Gastroesophageal sphincter (tissue), 4 donors: ENCODE measurements at regions not wholly inside any gene's neighbourhood (a gene's known extent, or its start where the extent isn't known, plus 50 kb on each side); places are given as distances from the start of the nearest gene placed in this dataset.

Experiments
- ATAC-seq: fragments of 150-250 bp; one replicate; pipeline ENCODE4 v1.9.1; 2016; ENCODE audit warnings: mild to moderate bottlenecking, moderate library complexity
- H3K27ac ChIP-seq, 4 donors: fragments of 200-600 bp; sonication (generic) in 3 of 4; 1 replicate in 3 of 4; 2 replicates in 1 of 4; pipeline ENCODE4 v1.5.1; 2016 to 2019
- H3K27me3 ChIP-seq: fragments of 200-600 bp; sonication (generic); one replicate; pipeline ENCODE4 v1.5.1; 2019
- H3K36me3 ChIP-seq, 2 donors: fragments of 200-600 bp; sonication (generic); one replicate each; pipeline ENCODE4 v1.5.1; 2019; ENCODE audit warnings: control low read depth in 1 of 2
- H3K4me1 ChIP-seq, 3 donors: fragments of 200-600 bp; sonication (generic); 1 replicate in 2 of 3; 2 replicates in 1 of 3; pipeline ENCODE4 v1.5.1; 2016 to 2019; ENCODE audit warnings: control low read depth in 2 of 3
- H3K4me3 ChIP-seq, 2 donors: fragments of 200-600 bp; sonication (generic); one replicate each; pipeline ENCODE4 v1.5.1; 2019; ENCODE audit warnings: mild to moderate bottlenecking in 1 of 2, moderate library complexity in 1 of 2
- H3K9me3 ChIP-seq, 3 donors: fragments of 200-600 bp; sonication (generic); one replicate each; pipeline ENCODE4 v1.5.1; 2017 to 2019; ENCODE audit warnings: control low read depth in 2 of 3
- CTCF ChIP-seq, 4 experiments: fragments of 200-600 bp in 2 of 4; fragments of 450-650 bp in 2 of 4; sonication (generic) in 1 of 4; IDR thresholded peaks; one replicate each; pipeline ENCODE4 v1.5.1; 2017 to 2019; ENCODE audit warnings: antibody characterized with exemption in 4 of 4, mild to moderate bottlenecking in 2 of 4, moderate library complexity in 2 of 4
- EP300 ChIP-seq: sonication (generic); formaldehyde crosslinking; IDR thresholded peaks from one replicate; pipeline ENCODE4 v1.6.1; 2017; ENCODE audit warnings: antibody characterized with exemption, mild to moderate bottlenecking
- POLR2A ChIP-seq, 2 donors: fragments of 450-650 bp; IDR thresholded peaks; one replicate each; pipeline ENCODE4 v1.6.1; 2017; ENCODE audit warnings: antibody characterized with exemption in 2 of 2, mild to moderate bottlenecking in 2 of 2, moderate library complexity in 1 of 2
- POLR2AphosphoS5 ChIP-seq: sonication (generic); formaldehyde crosslinking; IDR thresholded peaks from one replicate; pipeline ENCODE4 v1.6.1; 2017; ENCODE audit warnings: antibody characterized with exemption
- WGBS, 2 donors: methylation state at CpG; one replicate each; pipeline ENCODE4 v1.1.5; 2018; ENCODE audit warnings: low coverage in 1 of 2; 5-methylcytosine and 5-hydroxymethylcytosine counted together

GRCh38 chr6:74250161-74250818, 554.3 kb downstream of the CD109 start:
- Histone ChIP-seq H3K27ac (no peak overlapping the region), H3K4me3 (no peak overlapping the region), H3K27me3 (no peaks in the 10 kb centered on the region), H3K9me3 (no peaks in the 10 kb centered on the region), H3K4me1 (peaks cover 0 to 19% (median 0%) of the 10 kb centered on the region in 3 donors), H3K36me3 (no peaks in the 10 kb centered on the region)
- no peak for ATAC-seq
- TF ChIP-seq POLR2AphosphoS5: no peak
- no peak for TF ChIP-seq EP300
- no peak for TF ChIP-seq CTCF (IDR thresholded peaks at IDR 0.05)
- TF ChIP-seq POLR2A (IDR thresholded peaks at IDR 0.05): no peak
- 6 to 25% methylated on average over 2 of the region's 2 CpGs for WGBS, 2 donors

- ATAC-seq: no peak
- Histone ChIP-seq H3K27me3 (no peaks in the 10 kb centered on the region), H3K27ac (no peak overlapping the region), H3K9me3 (no peaks in the 10 kb centered on the region), H3K4me3 (no peak overlapping the region), H3K36me3 (no peaks in the 10 kb centered on the region), H3K4me1 (peaks cover 0 to 19% (median 0%) of the 10 kb centered on the region in 3 donors)
- no peak for TF ChIP-seq POLR2AphosphoS5
- TF ChIP-seq POLR2A (IDR thresholded peaks at IDR 0.05): no peak
- TF ChIP-seq CTCF (IDR thresholded peaks at IDR 0.05): no peak
- no peak for TF ChIP-seq EP300
- WGBS, 2 donors: 51 to 53% methylated on average over 2 of the region's 2 CpGs
These were observed 553.7 kb downstream of the CD109 start for GRCh38 chr6:74249658-74250057.

- no peak overlapping the region for H3K27ac ChIP-seq
- 73 to 76% methylated on average over 2 of the region's 2 CpGs for WGBS, 2 donors
These were observed 553.0 kb downstream of the CD109 start for GRCh38 chr6:74248966-74249365.

GRCh38 chr6:74222768-74223333, 526.8 kb downstream of the CD109 start:
- H3K27ac ChIP-seq: no peak overlapping the region
- no peaks in the 10 kb centered on the region for H3K27me3 ChIP-seq
- 58 to 79% methylated on average over 4 to 6 of the region's 12 CpGs for WGBS, 2 donors
- no peak for ATAC-seq
- TF ChIP-seq POLR2A (IDR thresholded peaks at IDR 0.05): no peak
- no peak for TF ChIP-seq CTCF (IDR thresholded peaks at IDR 0.05)
- no peak for TF ChIP-seq POLR2AphosphoS5
- no peak for TF ChIP-seq EP300
- no peak overlapping the region for H3K4me3 ChIP-seq
- H3K4me1 ChIP-seq: no peaks in the 10 kb centered on the region
- no peaks in the 10 kb centered on the region for H3K36me3 ChIP-seq
- H3K9me3 ChIP-seq: no peaks in the 10 kb centered on the region

More at GRCh38 chr6:74248966-74249365, 553.0 kb downstream of the CD109 start:
- ATAC-seq: no peak
- Histone ChIP-seq H3K4me1 (peaks cover 0 to 19% (median 0%) of the 10 kb centered on the region in 3 donors), H3K9me3 (no peaks in the 10 kb centered on the region), H3K36me3 (no peaks in the 10 kb centered on the region), H3K27me3 (no peaks in the 10 kb centered on the region), H3K4me3 (no peak overlapping the region)
- no peak for TF ChIP-seq CTCF (IDR thresholded peaks at IDR 0.05)
- TF ChIP-seq POLR2AphosphoS5: no peak
- no peak for TF ChIP-seq POLR2A (IDR thresholded peaks at IDR 0.05)
- no peak for TF ChIP-seq EP300

- Histone ChIP-seq H3K9me3 (no peaks in the 10 kb centered on the region), H3K27ac (no peak overlapping the region), H3K4me1 (no peaks in the 10 kb centered on the region), H3K27me3 (no peaks in the 10 kb centered on the region), H3K4me3 (no peak overlapping the region), H3K36me3 (no peaks in the 10 kb centered on the region)
- no peak for TF ChIP-seq POLR2AphosphoS5
- no peak for TF ChIP-seq EP300
- no peak for TF ChIP-seq POLR2A (IDR thresholded peaks at IDR 0.05)
- no peak for TF ChIP-seq CTCF (IDR thresholded peaks at IDR 0.05)
- ATAC-seq: no peak
- WGBS, 2 donors: 44 to 46% methylated on average over 2 of the region's 2 CpGs
These were observed 518.0 kb downstream of the CD109 start for GRCh38 chr6:74213995-74214394.
